HFF-Myc (cell line): ENCODE measurements at regions not wholly inside any gene's neighbourhood (a gene's known extent, or its start where the extent isn't known, plus 50 kb on each side); places are given as distances from the start of the nearest gene placed in this dataset.

Source experiments
- DNase-seq: peaks from one replicate; pipeline ENCODE4 v3.0.0-alpha.2; 2011; ENCODE audit warnings: low read depth; ENCODE audit errors: extremely low read depth
- H3K4me3 ChIP-seq: replicated peaks from 2 replicates; pipeline ENCODE4 v1.5.1; 2011; ENCODE audit warnings: low read depth, mild to moderate bottlenecking, control low read depth, low read length
- CTCF ChIP-seq: IDR thresholded peaks from 2 replicates; pipeline ENCODE4 v1.5.1; 2012; ENCODE audit warnings: mild to moderate bottlenecking, low read depth, low read length, control low read depth; ENCODE audit errors: missing control alignments

- DNase-seq: no peak
- TF ChIP-seq CTCF: no peak
Observed at GRCh38 chr11:70734379-70734778, 336.1 kb downstream of the CTTN start.

GRCh38 chr11:70734911-70735310, 336.6 kb downstream of the CTTN start:
- H3K4me3 ChIP-seq: no peak overlapping the region
- no peak for TF ChIP-seq CTCF
- no peak for DNase-seq

More at GRCh38 chr11:70734379-70734778, 336.1 kb downstream of the CTTN start:
- no peak overlapping the region for H3K4me3 ChIP-seq

DNA sequence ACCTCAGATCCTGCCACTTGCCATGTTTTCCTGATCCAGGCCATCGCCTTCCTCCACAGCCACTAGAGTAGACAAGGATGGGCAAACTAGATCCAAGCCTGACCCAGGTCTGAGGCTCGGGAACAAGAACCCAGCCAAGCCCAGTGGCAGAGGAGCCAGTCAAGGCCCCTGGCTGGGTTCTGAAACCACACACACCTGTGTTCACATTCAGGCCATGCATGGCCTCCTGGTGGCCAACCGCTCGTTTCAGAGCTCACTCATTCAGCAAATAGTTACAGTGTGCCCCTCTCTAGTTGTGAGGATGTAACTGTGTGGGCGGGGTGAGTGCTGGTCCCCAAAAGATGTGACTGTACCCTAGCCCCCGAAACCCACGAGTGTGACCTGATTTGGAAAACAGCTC, 337.6 kb downstream of the CTTN start:
- no peak overlapping the region for H3K4me3 ChIP-seq
- no peak for DNase-seq
- TF ChIP-seq CTCF: no peak

DNA sequence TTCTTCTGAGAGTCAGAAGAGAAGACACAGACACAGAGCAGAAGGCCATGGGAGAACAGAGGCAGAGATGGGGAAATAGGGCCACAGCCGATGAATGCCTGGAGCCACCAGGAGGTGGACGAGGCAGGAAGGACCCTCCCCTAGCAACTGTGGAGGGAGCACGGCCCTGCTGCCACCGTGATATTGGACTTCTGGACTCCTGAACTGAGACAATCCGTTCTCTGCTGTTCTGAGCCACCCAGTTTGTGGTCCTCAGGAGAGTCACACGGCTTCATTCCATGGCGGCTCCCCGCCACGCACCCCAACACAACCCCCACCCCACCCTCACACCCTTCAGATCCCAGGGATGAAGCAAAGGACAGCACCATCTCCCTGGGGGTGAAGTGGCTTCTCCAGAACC, 338.1 kb downstream of the CTTN start:
- H3K4me3 ChIP-seq: no peak overlapping the region
- no peak for DNase-seq
- no peak for TF ChIP-seq CTCF

GRCh38 chr11:70736937-70737640, 338.8 kb downstream of the CTTN start:
- no peak for TF ChIP-seq CTCF
- no peak for DNase-seq
- H3K4me3 ChIP-seq: no peak overlapping the region

GRCh38 chr11:70737816-70738630, 339.7 kb downstream of the CTTN start:
- no peak for TF ChIP-seq CTCF
- DNase-seq: no peak
- H3K4me3 ChIP-seq: no peak overlapping the region
